Central memory CD8-positive, alpha-beta T cell (primary cell): ENCODE measurements at regions not wholly inside any gene's neighbourhood (a gene's known extent, or its start where the extent isn't known, plus 50 kb on each side); places are given as distances from the start of the nearest gene placed in this dataset.

ENCODE experiments used
- ATAC-seq: fragments of 150-1000 bp; cut with Tn5 transposase; replicated peaks from 2 replicates; pipeline ENCODE4 v1.10.0; 2022; ENCODE audit warnings: mild to moderate bottlenecking, moderate FRiP score, moderate number of reproducible peaks; ENCODE audit not compliant: poor library complexity, severe bottlenecking; ENCODE audit errors: extremely low read depth
- DNase-seq, 2 donors: peaks; one replicate each; pipeline ENCODE4 v3.0.0; 2021; ENCODE audit warnings: low spot score in 2 of 2
- H3K27ac Mint-ChIP-seq: one replicate; pipeline ENCODE4 v1.8.0; 2022; ENCODE audit warnings: low read depth, mild to moderate bottlenecking, moderate library complexity, mixed read lengths
- H3K27me3 Mint-ChIP-seq: one replicate; pipeline ENCODE4 v1.8.0; 2022; ENCODE audit warnings: mixed read lengths
- H3K36me3 Mint-ChIP-seq: one replicate; pipeline ENCODE4 v1.8.0; 2022; ENCODE audit warnings: mild to moderate bottlenecking, moderate library complexity, mixed read lengths; ENCODE audit not compliant: insufficient read depth
- H3K4me1 Mint-ChIP-seq: one replicate; pipeline ENCODE4 v1.8.0; 2022; ENCODE audit warnings: mixed read lengths
- H3K4me3 Mint-ChIP-seq: one replicate; pipeline ENCODE4 v1.8.0; 2022; ENCODE audit warnings: mild to moderate bottlenecking, moderate library complexity, mixed read lengths
- H3K9me3 Mint-ChIP-seq: one replicate; pipeline ENCODE4 v1.8.0; 2022; ENCODE audit warnings: mixed read lengths

GRCh38 chr6:28707387-28708282, 182.0 kb downstream of the GPX5 start:
- H3K27ac Mint-ChIP-seq = no peak overlapping the region
- DNase-seq (no peak), ATAC-seq (no peak)
- peaks cover 97% of the 10 kb centered on the region for H3K27me3 Mint-ChIP-seq
- H3K4me1 Mint-ChIP-seq = peaks cover 7% of the 10 kb centered on the region
- peaks cover 21% of the 10 kb centered on the region for H3K9me3 Mint-ChIP-seq
- H3K36me3 Mint-ChIP-seq = peaks cover 6% of the 10 kb centered on the region
- H3K4me3 Mint-ChIP-seq = no peak overlapping the region

DNA sequence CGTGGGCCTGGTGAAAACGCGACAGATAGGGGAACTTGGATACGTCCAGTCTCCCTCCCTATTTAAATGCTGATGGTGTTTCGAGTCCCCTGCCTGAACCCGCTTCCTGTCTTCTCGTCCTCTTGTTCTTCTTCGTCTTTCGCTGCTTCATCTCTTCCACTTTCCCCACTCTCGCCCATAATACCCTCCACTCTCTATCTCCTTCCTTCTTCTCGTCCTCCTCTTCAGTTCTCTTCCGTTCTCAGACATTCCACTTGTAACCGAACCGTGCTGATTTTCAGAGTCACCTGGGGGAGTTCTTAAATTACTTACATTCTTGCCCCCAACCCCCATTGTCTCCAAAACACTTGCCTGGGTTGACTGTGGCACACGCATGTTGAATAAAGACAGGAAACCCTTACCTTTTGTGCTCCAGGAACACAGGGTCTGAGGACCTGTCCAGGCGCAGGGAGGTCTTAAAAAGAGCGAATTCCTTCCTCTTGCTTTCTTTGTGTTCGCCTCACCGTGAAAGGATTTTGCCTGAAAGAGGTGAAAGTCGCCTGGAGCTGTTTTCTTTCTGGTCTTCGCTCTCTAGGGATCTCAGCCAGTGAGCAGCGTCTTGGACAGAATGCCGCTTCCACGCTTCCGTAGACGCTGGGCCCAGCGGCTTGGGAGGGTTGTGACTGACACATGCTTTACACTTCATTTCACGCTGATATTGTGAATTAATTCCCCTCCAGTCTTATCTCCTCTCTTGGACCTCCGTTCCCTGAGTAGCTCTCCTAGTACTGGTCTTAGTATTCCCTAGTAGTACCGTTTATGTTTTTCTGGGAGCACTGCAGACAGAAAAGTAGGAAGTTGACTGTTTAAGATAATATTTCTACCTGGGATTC, 184.0 kb downstream of the GPX5 start:
- H3K36me3 Mint-ChIP-seq = peaks cover 6% of the 10 kb centered on the region
- ATAC-seq = no peak
- peaks cover 21% of the 10 kb centered on the region for H3K9me3 Mint-ChIP-seq
- peak overlapping the region; percentile 31 for H3K4me3 Mint-ChIP-seq
- DNase-seq = no peak
- peaks cover 90% of the 10 kb centered on the region for H3K27me3 Mint-ChIP-seq
- H3K4me1 Mint-ChIP-seq = peaks cover 7% of the 10 kb centered on the region
- H3K27ac Mint-ChIP-seq = no peak overlapping the region

GRCh38 chr6:28710466-28711191, 184.9 kb downstream of the GPX5 start:
- H3K9me3 Mint-ChIP-seq = peaks cover 21% of the 10 kb centered on the region
- H3K4me1 Mint-ChIP-seq = peaks cover 7% of the 10 kb centered on the region
- peaks cover 6% of the 10 kb centered on the region for H3K36me3 Mint-ChIP-seq
- no peak overlapping the region for H3K4me3 Mint-ChIP-seq
- DNase-seq = no peak
- H3K27me3 Mint-ChIP-seq = peaks cover 90% of the 10 kb centered on the region
- no peak overlapping the region for H3K27ac Mint-ChIP-seq
- ATAC-seq = no peak

DNA sequence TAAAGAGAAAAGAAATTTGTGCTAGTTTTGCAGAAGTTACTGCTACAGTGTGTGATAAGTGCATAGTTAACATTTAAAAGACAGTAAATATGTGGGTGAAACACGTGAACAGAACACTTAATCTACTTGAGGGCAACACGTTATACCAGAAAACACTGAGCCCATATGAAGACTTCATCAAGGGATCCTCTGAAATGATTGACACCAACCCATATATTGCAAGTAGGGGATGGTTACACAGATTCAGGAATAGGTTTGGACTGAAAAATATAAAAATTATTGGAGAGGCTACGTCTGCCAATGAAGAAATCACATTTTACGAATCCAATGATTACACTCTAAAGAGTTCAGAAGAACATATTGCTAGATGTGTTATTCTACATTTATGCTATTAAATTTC, 185.6 kb downstream of the GPX5 start:
- no peak overlapping the region for H3K27ac Mint-ChIP-seq
- H3K27me3 Mint-ChIP-seq = peaks cover 88% of the 10 kb centered on the region
- H3K4me1 Mint-ChIP-seq = peaks cover 7% of the 10 kb centered on the region
- ATAC-seq = no peak
- H3K9me3 Mint-ChIP-seq = peaks cover 21% of the 10 kb centered on the region
- H3K4me3 Mint-ChIP-seq = no peak overlapping the region
- peaks cover 6% of the 10 kb centered on the region for H3K36me3 Mint-ChIP-seq
- no peak for DNase-seq

DNA sequence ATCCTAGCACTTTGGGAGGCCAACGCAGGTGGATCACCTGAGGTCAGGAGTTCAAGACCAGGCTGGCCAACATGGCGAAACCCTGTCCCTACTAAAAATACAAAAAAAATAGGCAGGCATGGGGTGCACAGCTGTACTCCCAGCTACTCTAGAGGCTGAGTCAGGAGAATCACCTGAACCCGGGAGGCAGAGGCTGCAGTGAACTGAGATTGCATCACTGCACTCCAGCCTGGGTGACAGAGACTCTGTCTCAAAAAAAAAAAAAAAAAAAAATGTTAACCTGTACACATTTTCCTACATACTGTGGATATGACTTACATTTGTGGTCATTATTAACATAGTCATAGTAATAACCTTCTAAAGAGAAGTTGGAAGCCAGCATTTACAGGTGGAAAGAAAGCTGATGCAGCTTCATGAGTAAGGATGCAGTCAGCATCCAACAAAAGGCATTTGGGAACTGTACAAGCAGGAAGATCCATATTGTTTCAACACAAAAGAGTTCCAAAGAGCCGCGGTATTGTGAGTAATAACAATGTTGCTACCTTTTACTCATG, 186.2 kb downstream of the GPX5 start:
- no peak overlapping the region for H3K4me3 Mint-ChIP-seq
- H3K4me1 Mint-ChIP-seq = peaks cover 7% of the 10 kb centered on the region
- peaks cover 21% of the 10 kb centered on the region for H3K9me3 Mint-ChIP-seq
- H3K27me3 Mint-ChIP-seq = peaks cover 88% of the 10 kb centered on the region
- no peak for DNase-seq
- no peak overlapping the region for H3K27ac Mint-ChIP-seq
- ATAC-seq = no peak
- H3K36me3 Mint-ChIP-seq = peaks cover 6% of the 10 kb centered on the region

DNA sequence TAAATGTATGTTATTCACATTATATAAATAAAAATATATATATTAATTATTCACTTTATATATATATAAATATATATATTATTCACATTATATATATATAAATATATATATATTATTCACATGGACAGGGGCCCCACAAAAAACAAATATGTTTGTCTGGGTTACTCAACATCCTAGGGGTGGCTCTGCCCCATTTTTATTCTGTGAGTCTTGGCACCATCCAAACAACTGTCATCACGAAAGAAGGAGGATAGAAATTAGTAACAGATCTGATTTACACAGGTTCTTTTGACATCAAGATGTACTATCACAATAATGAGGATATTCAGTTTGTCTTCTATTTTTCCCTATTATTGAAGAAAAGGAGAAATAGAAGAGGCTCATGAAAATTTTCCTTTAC, 187.3 kb downstream of the GPX5 start:
- H3K36me3 Mint-ChIP-seq = peaks cover 6% of the 10 kb centered on the region
- peaks cover 88% of the 10 kb centered on the region for H3K27me3 Mint-ChIP-seq
- H3K4me3 Mint-ChIP-seq = no peak overlapping the region
- peaks cover 7% of the 10 kb centered on the region for H3K4me1 Mint-ChIP-seq
- ATAC-seq = no peak
- DNase-seq = no peak
- peaks cover 11% of the 10 kb centered on the region for H3K9me3 Mint-ChIP-seq
- no peak overlapping the region for H3K27ac Mint-ChIP-seq

GRCh38 chr6:28719275-28719940, 193.7 kb downstream of the GPX5 start:
- DNase-seq (no peak), ATAC-seq (no peak)
- H3K4me3 Mint-ChIP-seq = no peak overlapping the region
- no peaks in the 10 kb centered on the region for H3K36me3 Mint-ChIP-seq
- H3K27ac Mint-ChIP-seq = no peak overlapping the region
- no peaks in the 10 kb centered on the region for H3K9me3 Mint-ChIP-seq
- H3K4me1 Mint-ChIP-seq = no peaks in the 10 kb centered on the region
- H3K27me3 Mint-ChIP-seq = peaks cover 98% of the 10 kb centered on the region

GRCh38 chr6:28720357-28721231, 194.9 kb downstream of the GPX5 start:
- Mint-ChIP-seq H3K4me3 (no peak overlapping the region), H3K36me3 (no peaks in the 10 kb centered on the region), H3K27ac (no peak overlapping the region), H3K4me1 (no peaks in the 10 kb centered on the region), H3K27me3 (peaks cover 98% of the 10 kb centered on the region), H3K9me3 (no peaks in the 10 kb centered on the region)
- DNase-seq (no peak), ATAC-seq (no peak)

DNA sequence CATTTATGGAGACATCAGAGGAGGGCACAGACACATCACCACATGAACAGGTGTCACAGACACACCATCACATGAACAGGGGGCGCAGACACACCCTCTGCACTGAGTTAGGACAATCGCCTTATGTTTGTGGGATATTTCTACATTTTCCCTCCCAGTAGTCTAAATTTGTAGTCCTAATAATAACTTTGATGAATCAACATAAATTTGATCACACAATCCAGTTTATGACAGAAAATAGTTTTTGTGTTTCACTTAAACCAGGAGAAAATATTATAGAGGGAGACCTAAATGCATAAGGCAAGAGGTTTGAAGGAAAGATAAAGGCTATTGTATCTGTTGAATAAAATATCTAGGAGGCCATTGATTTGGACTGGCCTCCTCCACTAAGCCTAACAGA, 195.7 kb downstream of the GPX5 start:
- no peak overlapping the region for H3K27ac Mint-ChIP-seq
- H3K36me3 Mint-ChIP-seq = no peaks in the 10 kb centered on the region
- ATAC-seq = no peak
- peaks cover 100% of the 10 kb centered on the region for H3K27me3 Mint-ChIP-seq
- no peaks in the 10 kb centered on the region for H3K9me3 Mint-ChIP-seq
- DNase-seq = no peak
- H3K4me1 Mint-ChIP-seq = no peaks in the 10 kb centered on the region
- no peak overlapping the region for H3K4me3 Mint-ChIP-seq

DNA sequence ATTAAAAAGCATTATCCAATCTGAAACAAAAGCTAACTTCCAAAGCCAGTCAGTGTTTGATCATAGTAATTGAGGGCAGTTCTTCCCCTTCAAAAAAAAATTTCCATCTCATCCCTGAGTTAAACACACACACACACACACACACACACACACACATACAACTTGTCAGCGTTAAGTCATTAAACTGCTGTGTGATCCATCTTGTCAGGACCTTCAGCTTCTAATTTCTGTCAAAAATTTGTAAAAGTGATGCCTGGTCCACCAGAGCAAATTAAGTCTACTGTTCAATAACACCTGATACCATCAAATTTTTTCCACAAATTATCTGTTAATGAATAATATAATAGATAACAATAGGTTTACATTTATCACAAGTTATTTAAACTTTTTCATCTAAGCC, 198.7 kb downstream of the GPX5 start:
- no peak overlapping the region for H3K4me3 Mint-ChIP-seq
- ATAC-seq (no peak), DNase-seq (no peak)
- H3K36me3 Mint-ChIP-seq = peaks cover 17% of the 10 kb centered on the region
- H3K27me3 Mint-ChIP-seq = peaks cover 99% of the 10 kb centered on the region
- peaks cover 16% of the 10 kb centered on the region for H3K4me1 Mint-ChIP-seq
- H3K9me3 Mint-ChIP-seq = no peaks in the 10 kb centered on the region
- no peak overlapping the region for H3K27ac Mint-ChIP-seq

DNA sequence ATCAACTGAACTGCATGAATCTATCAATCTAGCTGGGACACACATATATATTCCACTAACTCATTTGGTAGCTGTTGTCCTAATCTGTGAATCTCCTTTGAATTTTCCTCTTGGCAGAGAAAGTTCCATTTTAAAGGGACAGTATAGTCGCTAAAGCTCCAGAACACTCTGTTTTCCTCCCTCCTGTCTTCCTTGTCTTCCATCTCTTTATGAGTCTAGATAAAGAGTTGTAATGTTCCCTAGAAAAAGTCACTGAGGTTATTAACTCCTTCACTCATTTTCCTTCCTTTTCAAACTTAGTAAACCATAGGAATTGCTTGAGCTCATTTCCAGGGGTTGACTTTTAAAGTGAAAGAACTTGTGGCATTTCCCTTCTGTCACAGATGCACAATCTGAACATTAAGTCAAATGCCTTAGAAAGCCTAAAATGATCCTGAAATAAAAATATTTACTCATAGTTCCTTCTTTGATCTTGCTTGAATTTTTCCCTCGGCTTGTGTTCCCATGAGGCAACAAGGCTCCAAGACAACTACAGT, 198.4 kb downstream of the TRIM27 start:
- Mint-ChIP-seq H3K27ac (no peak overlapping the region), H3K27me3 (peaks cover 99% of the 10 kb centered on the region), H3K4me3 (no peak overlapping the region), H3K36me3 (peaks cover 24% of the 10 kb centered on the region), H3K4me1 (peaks cover 18% of the 10 kb centered on the region), H3K9me3 (no peaks in the 10 kb centered on the region)
- no peak for DNase-seq
- no peak for ATAC-seq
